PC-9 (cell line): ENCODE measurements at regions not wholly inside any gene's neighbourhood (a gene's known extent, or its start where the extent isn't known, plus 50 kb on each side); places are given as distances from the start of the nearest gene placed in this dataset.

Experiments used
- BruUV-seq: library from RNA; stranded (reverse); fragments of 400-500 nt; replicated peaks from 2 replicates; lab custom pipeline; 2021; lab: Mats Ljungman, UMichigan
- CTCF ChIA-PET: fragments of 300-600 bp; sonication (Branson Sonifier 250); formaldehyde crosslinking; loops from one replicate; lab custom pipeline; 2022; ENCODE audit warnings: antibody characterized with exemption; lab: Charles Lee
- POLR2A ChIA-PET: fragments of 300-600 bp; sonication (Branson Sonifier 250); formaldehyde crosslinking; loops from one replicate; lab custom pipeline; 2022; ENCODE audit warnings: antibody characterized with exemption; ENCODE audit not compliant: unreplicated experiment; lab: Charles Lee
- DNase-seq, 2 experiments: peaks; one replicate each; pipeline versions ENCODE4 v3.0.0 to v3.0.0-alpha.2; 2015 to 2022; ENCODE audit warnings: mixed read lengths in 1 of 2
- H2AFZ ChIP-seq: fragments of 200-600 bp; sonication (generic); 2 replicates; pipeline ENCODE4 v1.8.1; 2017; ENCODE audit warnings: antibody characterized with exemption
- H3F3A ChIP-seq: fragments of 200-600 bp; sonication (generic); 2 replicates; pipeline ENCODE4 v1.8.1; 2017; ENCODE audit warnings: antibody characterized with exemption, mild to moderate bottlenecking, low read depth; ENCODE audit not compliant: insufficient read depth
- H3K27ac ChIP-seq: fragments of 200-600 bp; sonication (generic); 2 replicates; pipeline ENCODE4 v1.6.1; 2016; ENCODE audit warnings: mixed run types
- H3K27me3 ChIP-seq: fragments of 200-600 bp; sonication (generic); 2 replicates; pipeline ENCODE4 v1.6.1; 2016; ENCODE audit warnings: low read depth, mixed run types; ENCODE audit not compliant: insufficient read depth
- H3K36me3 ChIP-seq: fragments of 200-600 bp; sonication (generic); 2 replicates; pipeline ENCODE4 v1.6.1; 2016; ENCODE audit warnings: low read depth, mixed run types
- H3K4me1 ChIP-seq: fragments of 200-600 bp; sonication (generic); replicated peaks from 2 replicates; pipeline ENCODE4 v1.6.1; 2016; ENCODE audit warnings: mixed run types; ENCODE audit not compliant: insufficient read depth
- H3K4me2 ChIP-seq: fragments of 200-600 bp; sonication (generic); 2 replicates; pipeline ENCODE4 v1.6.1; 2017; ENCODE audit warnings: mixed run types
- H3K4me3 ChIP-seq: fragments of 200-600 bp; sonication (generic); 2 replicates; pipeline ENCODE4 v1.6.1; 2016; ENCODE audit warnings: mixed run types
- H3K79me2 ChIP-seq: fragments of 200-600 bp; sonication (generic); 2 replicates; pipeline ENCODE4 v1.6.1; 2017; ENCODE audit warnings: low read depth, mixed run types
- H3K9me2 ChIP-seq: fragments of 200-600 bp; sonication (generic); 2 replicates; pipeline ENCODE4 v1.8.1; 2017; ENCODE audit warnings: mild to moderate bottlenecking; ENCODE audit not compliant: insufficient read depth
- H3K9me3 ChIP-seq: fragments of 200-600 bp; sonication (generic); 2 replicates; pipeline ENCODE4 v1.8.1; 2016; ENCODE audit warnings: low read depth; ENCODE audit not compliant: insufficient read depth
- H4K20me1 ChIP-seq: fragments of 200-600 bp; sonication (generic); 2 replicates; pipeline ENCODE4 v1.8.1; 2017; ENCODE audit not compliant: insufficient read depth
- EZH2 ChIP-seq: fragments of 200-600 bp; sonication (generic); IDR thresholded peaks from 2 replicates; pipeline ENCODE4 v1.8.0; 2017; ENCODE audit warnings: antibody characterized with exemption, low read depth
- intact Hi-C: fragments of 100-400 bp; cut with micrococcal nuclease; formaldehyde crosslinking; loops from one replicate; pipeline ENCODE4 v1.10.0; 2022; ENCODE audit not compliant: unreplicated experiment
- TF ChIP-seq, protein P1 (sequence below): fragments of 200-600 bp; sonication (generic); conservative IDR thresholded peaks from 2 replicates; pipeline ENCODE4 v1.6.1; 2017; ENCODE audit warnings: mixed run types, antibody characterized with exemption, mild to moderate bottlenecking, moderate library complexity

GRCh38 chr4:115851918-115852766 lies 738.7 kb upstream of the NDST4 start:
- Histone ChIP-seq H3F3A (no peaks in the 10 kb centered on the region), H3K9me3 (no peaks in the 10 kb centered on the region), H3K9me2 (no peaks in the 10 kb centered on the region), H3K79me2 (no peaks in the 10 kb centered on the region), H3K4me1 (no peaks in the 10 kb centered on the region), H3K36me3 (no peaks in the 10 kb centered on the region), H3K27me3 (no peaks in the 10 kb centered on the region), H4K20me1 (no peaks in the 10 kb centered on the region), H2AFZ (no peak overlapping the region), H3K27ac (no peak overlapping the region), H3K4me2 (no peak overlapping the region), H3K4me3 (no peak overlapping the region)
- CTCF ChIA-PET, result interaction anchor here (0.6 to 1.1 kb wide), 2 partner anchors 72 to 169 kb away, joined by 3 to 4 read pairs; no protein-coding TSS in a partner anchor
- no peak for TF ChIP-seq EZH2
- TF ChIP-seq, protein P1, sequence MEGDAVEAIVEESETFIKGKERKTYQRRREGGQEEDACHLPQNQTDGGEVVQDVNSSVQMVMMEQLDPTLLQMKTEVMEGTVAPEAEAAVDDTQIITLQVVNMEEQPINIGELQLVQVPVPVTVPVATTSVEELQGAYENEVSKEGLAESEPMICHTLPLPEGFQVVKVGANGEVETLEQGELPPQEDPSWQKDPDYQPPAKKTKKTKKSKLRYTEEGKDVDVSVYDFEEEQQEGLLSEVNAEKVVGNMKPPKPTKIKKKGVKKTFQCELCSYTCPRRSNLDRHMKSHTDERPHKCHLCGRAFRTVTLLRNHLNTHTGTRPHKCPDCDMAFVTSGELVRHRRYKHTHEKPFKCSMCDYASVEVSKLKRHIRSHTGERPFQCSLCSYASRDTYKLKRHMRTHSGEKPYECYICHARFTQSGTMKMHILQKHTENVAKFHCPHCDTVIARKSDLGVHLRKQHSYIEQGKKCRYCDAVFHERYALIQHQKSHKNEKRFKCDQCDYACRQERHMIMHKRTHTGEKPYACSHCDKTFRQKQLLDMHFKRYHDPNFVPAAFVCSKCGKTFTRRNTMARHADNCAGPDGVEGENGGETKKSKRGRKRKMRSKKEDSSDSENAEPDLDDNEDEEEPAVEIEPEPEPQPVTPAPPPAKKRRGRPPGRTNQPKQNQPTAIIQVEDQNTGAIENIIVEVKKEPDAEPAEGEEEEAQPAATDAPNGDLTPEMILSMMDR, result peak; percentile 66
- BruUV-seq, result no TSS peak
- intact Hi-C loops, result loop anchor here (5.0 kb wide), 1 partner anchor 760 kb away; no protein-coding TSS in a partner anchor
- DNase-seq, result peak in 1 of 2 experiments; percentile 15
- POLR2A ChIA-PET, result no interaction called here

DNA sequence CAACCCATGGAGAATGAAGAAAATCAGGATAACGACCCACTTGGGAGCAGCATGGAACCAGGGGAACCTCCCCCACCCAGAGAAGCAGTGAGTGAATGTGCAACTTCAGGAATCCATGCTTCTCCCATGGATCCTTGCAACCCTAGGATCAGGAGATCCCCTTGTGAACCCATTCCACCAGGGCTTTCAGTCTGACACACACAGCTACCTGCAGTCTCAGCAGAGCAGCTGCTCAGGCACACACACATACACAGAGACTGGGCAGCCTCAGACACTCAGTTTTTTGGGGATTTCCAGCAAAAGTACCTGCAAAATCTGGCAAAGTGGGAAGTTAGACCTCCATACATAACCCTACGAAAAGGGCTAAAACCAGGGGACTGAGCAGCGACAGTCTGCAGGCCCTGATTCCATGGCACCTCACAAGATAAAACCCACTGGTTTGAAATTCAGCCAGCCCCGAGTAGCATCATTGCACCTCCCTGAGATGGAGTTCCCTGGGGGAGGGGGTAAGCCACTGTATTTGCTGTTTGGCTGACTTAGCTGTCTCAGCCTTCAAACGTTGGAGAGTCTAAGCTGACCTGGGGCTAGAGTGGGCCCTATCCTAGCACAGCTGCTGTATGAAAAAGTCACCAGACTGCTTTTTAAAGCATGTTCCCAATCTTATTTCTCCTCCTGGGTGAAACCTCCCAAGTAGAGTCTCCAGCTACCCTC lies 737.5 kb upstream of the NDST4 start:
- intact Hi-C loops, result loop anchor here (5.0 kb wide), 1 partner anchor 759 kb away; no protein-coding TSS in a partner anchor
- ChIA-PET POLR2A (no interaction called here), CTCF (no interaction called here)
- Histone ChIP-seq H4K20me1 (no peaks in the 10 kb centered on the region), H3K9me3 (no peaks in the 10 kb centered on the region), H3K4me3 (no peak overlapping the region), H3F3A (no peaks in the 10 kb centered on the region), H3K27me3 (no peaks in the 10 kb centered on the region), H3K4me2 (no peak overlapping the region), H3K4me1 (no peaks in the 10 kb centered on the region), H3K27ac (no peak overlapping the region), H3K9me2 (no peaks in the 10 kb centered on the region), H3K79me2 (no peaks in the 10 kb centered on the region), H2AFZ (no peak overlapping the region), H3K36me3 (no peaks in the 10 kb centered on the region)
- TF ChIP-seq, protein P1, result no peak
- no peak for TF ChIP-seq EZH2
- DNase-seq, result no peak
- BruUV-seq, result no TSS peak

- Histone ChIP-seq H2AFZ (no peak overlapping the region), H3K9me3 (no peaks in the 10 kb centered on the region), H3K27ac (no peak overlapping the region), H3K4me2 (no peak overlapping the region), H4K20me1 (no peaks in the 10 kb centered on the region), H3F3A (no peaks in the 10 kb centered on the region), H3K36me3 (no peaks in the 10 kb centered on the region), H3K9me2 (no peaks in the 10 kb centered on the region), H3K27me3 (no peaks in the 10 kb centered on the region), H3K79me2 (no peaks in the 10 kb centered on the region), H3K4me1 (no peaks in the 10 kb centered on the region), H3K4me3 (no peak overlapping the region)
- no TSS peak for BruUV-seq
- intact Hi-C loops, result no loop called here
- DNase-seq, result no peak
- CTCF ChIA-PET, result no interaction called here
- POLR2A ChIA-PET, result no interaction called here
- TF ChIP-seq, protein P1, result no peak
- no peak for TF ChIP-seq EZH2
Measured at GRCh38 chr4:115844180-115844579, 730.8 kb upstream of the NDST4 start.
